Adrenal gland (tissue), 5 donors: ENCODE measurements at regions not wholly inside any gene's neighbourhood (a gene's known extent, or its start where the extent isn't known, plus 50 kb on each side); places are given as distances from the start of the nearest gene placed in this dataset.

ENCODE experiments used
- CTCF ChIP-seq, 6 experiments: fragments of 450-650 bp in 4 of 6; fragments of 200-600 bp in 2 of 6; sonication (generic) in 1 of 6; IDR thresholded peaks; 1 replicate in 5 of 6; 2 replicates in 1 of 6; pipeline versions ENCODE4 v1.5.1 to v1.8.0; 2016 to 2021; ENCODE audit warnings: antibody characterized with exemption in 6 of 6, mild to moderate bottlenecking in 2 of 6, moderate library complexity in 1 of 6
- POLR2A ChIP-seq, 2 donors: fragments of 450-650 bp; IDR thresholded peaks; one replicate each; pipeline ENCODE4 v1.6.1; 2017; ENCODE audit warnings: antibody characterized with exemption in 2 of 2, mild to moderate bottlenecking in 2 of 2, moderate library complexity in 1 of 2
- donor health status: DM: no; HTN: no; CAD: no.

- no peak for TF ChIP-seq CTCF (IDR thresholded peaks at IDR 0.05)
- TF ChIP-seq POLR2A (IDR thresholded peaks at IDR 0.05): no peak
These were observed 120.3 kb upstream of the CCDC54 start for GRCh38 chr3:107256963-107257362.
